GM21360 (cell line): ENCODE measurements at regions not wholly inside any gene's neighbourhood (a gene's known extent, or its start where the extent isn't known, plus 50 kb on each side); places are given as distances from the start of the nearest gene placed in this dataset.

Experiments
- ATAC-seq: cut with Tn5 transposase; IDR thresholded peaks from one replicate; pipeline ENCODE4 v1.9.1; 2021; ENCODE audit warnings: mild to moderate bottlenecking, moderate library complexity; ENCODE audit not compliant: unreplicated experiment

DNA sequence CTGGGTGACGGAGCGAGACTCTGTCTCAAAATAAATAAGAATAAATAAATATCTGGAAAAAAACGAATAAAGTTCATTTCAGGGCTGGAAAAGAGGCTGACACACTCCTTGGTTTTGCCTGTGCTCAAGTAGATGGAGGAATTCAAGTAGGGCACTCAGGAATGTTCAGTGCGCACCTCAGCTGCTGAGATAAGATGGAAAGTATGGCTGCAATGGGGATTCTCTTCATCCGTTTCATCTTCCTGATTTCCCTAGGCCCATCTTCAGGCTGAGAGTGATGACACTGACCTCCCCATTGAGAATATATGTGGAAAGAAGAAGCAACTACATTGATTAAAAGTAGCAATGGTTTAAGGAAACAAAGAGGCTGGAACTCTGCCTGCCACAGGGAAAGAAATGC lies 130.5 kb upstream of the ZNF644 start:
- ATAC-seq, result no peak

DNA sequence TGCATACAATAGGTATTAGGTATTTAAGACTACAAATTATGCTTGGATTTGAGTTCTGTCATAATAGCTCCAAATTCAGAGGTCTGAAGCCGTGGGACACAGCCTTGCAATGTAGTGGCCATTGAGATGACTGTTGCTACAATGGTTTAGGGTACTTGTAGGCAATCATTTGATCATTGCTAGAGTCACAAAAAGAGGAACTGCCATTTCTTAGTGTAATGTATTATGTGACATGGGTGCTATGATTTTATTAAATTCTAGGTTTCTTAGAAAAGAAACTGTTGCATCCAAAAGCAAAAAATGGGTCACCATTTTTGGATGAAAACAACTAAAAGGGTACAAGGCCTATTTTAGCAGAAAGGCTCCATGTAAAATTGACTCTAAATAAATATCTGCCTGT lies 129.9 kb upstream of the ZNF644 start:
- no peak for ATAC-seq

DNA sequence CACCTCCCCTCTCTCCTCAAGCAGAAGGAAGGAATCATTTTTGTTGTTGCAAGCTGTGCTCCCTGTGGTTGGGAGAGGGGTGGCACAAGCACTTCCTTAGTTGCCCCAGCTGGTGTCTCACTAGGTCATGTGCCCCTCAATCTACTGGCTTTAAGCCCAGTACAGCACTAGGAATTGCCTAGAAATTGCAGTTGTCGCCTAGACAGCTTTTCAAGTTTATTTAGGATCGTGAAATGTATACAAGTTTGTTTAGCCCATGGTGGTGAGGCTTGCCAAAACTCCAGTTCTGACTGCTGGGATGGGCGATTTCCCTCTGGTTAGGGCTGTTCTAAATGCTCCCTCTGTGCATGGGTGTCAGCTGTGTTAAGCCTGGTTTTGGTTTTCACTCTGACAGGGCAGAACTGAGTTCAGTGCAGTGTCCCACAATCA lies 126.8 kb upstream of the ZNF644 start:
- ATAC-seq, result no peak

DNA sequence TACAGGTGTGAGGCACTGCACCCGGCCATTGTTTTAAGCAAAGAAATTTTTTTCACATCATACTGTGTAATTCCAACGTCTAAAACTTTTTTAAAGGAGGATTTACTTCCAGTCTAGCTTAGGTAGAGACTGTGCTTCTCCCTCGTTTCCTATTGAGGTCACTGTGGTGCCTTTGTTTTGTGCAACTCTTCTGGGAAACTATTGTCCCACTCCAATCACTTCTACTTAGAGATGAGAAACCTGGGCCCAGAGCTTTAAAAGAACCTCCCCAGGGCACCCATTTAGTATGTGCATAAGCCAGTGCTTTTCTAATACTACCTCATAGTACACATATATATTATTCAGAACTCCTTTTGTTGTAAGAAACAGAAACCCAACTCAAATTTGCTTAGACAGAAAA lies 120.0 kb upstream of the ZNF644 start:
- no peak for ATAC-seq

DNA sequence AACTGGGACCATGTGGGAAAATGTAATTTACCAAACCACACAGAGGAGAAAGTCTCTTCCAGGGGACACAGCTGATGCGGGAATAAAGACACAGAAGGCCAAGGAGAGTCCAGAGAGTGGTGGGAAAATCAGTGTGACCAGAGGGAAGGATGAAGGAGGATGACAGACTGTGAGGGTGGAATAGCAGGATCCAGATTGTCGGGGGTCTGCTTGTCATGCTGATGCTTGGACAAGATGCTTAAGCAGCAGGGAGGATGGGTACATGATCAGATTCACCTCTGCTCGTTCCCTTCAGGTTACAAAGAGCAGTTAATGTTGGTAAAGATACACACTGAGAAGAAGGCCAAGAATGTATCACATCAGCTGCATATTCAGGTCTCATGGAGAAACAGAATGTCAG lies 117.1 kb upstream of the ZNF644 start:
- no peak for ATAC-seq

DNA sequence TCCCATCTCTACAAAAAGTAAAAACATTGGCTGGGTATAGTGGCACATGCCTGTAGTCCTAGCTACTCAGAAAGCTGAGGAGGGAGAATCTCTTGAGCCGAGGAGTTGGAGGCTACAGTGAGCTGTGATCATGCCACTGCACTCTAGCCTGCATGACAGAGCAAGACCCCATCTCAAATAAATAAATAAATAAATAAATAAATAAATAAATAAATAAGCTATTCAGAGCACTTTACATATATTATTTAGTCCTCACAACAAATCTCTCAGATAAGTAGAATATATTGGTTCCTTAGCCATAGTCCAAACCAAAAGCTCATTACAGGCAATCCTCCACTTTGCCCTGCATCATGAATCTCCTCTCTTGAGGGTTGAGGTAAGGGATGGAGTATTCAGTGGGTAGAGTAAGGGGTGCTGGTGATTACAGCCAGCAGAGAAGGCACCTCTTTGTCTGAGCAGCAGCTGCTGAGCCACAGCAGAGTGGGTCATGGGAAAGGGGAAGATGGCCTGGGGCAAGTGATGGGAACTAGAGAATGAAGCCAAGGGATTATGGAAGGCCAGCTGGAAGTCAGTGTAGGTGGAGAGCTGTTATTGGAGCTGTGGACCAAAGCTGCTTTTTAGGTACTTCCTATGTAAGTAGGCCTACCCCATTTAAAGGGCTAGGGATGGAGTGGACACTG lies 115.5 kb upstream of the ZNF644 start:
- ATAC-seq, result no peak

DNA sequence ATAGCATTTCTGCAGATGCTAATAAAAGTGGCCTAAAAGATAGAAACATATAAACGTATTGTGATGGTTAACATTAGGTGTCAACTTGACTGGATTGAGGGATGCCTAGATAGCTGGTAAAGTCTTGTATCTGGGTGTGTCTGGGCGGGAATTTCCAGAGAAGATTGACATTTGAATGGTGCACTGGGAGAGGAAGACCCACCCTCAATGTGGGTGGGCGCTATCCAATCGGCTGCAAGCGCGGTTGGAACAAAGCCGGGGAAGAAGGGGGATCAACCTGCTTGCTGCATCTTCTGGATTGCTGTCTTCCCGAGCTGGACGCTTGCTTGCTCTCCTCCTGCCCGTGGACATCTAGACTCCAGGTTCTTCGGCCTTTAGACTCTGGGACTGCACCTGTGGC lies 114.0 kb upstream of the ZNF644 start:
- no peak for ATAC-seq

DNA sequence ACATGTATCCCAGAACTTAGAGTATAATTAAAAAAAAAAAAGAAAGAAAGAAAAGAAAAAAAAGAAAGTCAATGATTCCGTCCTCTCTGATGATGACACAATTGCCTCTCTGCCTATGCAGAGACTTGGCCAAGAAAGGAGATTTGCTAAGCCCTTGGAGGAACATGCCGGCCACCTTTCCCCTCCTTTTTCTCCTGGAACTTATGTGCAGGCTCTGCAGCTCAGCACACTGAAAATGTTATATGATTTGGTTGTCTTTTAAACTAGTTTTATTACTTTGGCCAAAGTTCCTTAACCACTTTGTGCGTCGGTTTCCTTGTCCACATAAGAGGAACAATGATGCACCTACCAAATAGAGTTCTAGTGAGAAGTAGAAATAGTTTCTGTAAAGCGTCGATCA lies 111.4 kb upstream of the ZNF644 start:
- ATAC-seq, result no peak

DNA sequence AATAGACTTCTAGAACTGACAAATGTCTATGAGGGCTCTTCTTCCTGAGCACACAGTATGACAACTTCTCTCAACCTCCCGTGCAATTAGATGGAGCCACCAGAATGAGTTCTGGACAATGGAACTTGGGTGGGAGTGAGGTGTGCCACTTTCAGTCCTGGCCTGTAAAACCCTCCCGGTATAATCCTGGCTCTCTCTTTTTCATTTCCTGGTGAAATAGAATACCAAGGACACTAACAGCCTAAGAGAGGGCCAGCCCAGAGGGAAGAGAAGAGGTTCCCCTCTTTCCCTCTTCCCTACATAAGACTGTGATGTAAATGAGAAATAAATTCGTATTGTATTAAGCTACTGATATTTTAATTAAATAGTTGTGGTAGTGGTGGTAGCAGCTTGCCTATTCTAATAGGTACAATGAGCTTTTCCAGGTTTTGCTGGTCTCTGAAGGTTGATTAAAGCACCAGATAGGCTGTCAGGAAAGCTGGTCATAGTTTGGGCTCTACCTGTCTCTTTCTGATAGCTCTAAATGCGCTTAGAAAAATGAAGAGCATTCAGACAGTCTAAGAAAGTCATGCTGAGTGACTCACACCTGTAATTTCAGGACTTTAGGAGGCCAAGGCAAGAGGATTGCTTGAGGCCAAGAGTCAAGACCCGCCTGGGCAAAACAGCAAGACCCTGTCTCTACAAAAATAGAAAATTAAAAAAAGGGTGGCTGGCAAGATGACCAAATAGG lies 108.6 kb upstream of the ZNF644 start:
- ATAC-seq, result no peak

DNA sequence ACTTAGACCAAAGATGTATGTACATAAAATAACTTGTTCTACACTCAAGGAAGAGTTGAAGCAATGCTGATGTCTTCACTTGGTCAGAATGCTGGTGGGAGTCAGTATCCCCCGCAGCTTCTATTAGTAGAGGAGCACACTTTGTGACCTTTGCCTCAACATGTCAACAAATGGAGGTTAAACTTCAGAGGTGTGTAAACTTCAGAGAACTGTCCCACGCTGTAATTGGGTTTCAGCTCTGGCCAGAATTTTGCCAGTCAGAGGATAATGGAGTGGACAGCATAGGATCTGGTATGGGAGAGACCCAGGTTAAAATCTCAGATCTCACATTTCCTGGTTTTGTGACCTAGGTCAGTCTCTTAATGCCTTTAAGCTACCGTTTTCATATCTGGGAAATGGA lies 107.6 kb upstream of the ZNF644 start:
- ATAC-seq, result no peak

DNA sequence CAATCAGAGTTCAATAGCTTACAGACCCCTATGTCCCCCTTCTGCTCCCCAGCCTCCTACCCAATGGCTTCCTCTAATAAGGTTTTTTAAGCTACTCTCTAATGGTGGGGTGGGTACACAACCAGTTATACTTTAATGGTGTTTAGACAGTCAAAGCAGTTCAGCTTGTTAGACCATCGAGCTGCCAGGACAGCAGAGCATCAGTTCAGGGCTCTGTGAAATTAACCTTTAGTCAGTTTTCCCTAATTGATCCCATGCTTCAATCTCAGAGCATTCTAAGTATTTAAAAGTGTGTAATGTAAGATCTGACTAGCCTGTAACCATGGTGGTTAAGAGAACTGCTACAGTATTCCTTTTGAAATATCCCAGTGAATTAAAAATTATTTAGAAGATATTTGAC lies 107.2 kb upstream of the ZNF644 start:
- ATAC-seq, result no peak

DNA sequence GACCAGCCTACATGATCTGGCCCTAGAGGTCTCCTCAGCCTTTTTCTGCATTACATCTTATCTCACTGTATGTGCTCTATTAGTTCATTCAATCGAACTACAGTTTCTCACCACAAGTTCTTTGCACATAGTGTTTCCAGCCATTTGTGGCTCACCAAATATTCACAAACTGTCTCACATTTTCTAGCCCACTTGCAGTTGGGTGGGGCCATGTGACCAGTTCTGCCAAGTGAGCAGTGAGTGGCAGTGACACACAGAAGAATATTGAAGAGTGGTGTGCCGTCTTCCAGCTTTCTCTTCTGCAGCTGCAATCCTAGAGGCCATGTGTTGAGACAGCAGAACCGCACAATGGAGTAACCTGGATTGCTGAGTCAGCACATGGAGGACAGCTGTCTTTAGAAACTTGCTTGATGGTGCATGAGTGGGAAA lies 103.2 kb upstream of the ZNF644 start:
- ATAC-seq, result no peak

DNA sequence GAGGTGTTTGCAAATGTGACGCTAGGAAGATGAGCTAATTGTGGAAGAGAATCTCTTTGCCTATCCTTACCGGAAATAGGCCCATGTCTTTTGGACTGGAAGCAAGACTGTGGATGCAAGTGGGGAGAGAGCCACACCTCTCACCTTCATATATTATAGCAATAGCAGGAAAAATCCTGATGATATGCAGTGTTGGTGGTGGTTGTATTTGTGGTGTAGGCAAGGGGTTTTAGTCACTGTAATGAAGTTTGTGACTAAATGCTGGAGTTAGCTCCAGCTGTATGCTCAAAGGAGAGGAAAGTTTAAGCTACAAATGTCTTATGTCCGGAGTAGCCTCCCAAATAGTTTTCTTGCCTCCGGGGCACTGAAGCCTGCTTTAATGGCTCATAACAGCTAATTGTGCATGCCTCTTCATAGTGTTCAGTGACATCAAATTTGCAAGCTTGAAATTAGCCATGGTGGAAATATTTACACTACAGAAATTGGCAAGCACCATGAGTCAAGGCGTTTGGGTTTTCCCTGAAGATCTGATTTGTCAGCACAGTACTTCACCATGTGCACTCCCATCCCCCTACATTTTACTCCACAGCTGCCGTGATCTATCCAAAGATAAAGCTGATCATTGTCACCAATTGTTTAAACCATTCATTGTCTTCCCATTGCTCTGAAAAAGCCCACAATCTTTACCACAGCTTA lies 102.6 kb upstream of the ZNF644 start:
- ATAC-seq, result no peak

DNA sequence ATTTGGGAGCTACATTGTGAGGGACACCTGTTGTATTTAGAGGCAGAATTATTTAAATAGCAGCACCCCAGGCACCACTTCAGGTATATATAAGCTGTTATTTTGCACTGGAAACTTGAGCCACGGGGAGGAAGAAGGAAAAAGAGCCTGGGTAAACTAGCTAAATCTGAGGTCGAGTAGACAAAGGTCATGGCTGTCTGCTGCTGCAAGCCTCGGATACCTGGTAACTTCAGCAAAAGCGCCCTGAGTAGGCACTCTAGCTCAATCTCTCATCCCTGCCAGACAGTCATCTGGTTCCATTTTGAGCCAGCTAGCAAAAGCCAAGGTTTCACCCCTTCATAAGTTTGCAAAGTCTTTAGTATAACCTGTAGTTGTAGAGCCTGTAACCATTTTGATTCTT lies 101.9 kb upstream of the ZNF644 start:
- no peak for ATAC-seq

DNA sequence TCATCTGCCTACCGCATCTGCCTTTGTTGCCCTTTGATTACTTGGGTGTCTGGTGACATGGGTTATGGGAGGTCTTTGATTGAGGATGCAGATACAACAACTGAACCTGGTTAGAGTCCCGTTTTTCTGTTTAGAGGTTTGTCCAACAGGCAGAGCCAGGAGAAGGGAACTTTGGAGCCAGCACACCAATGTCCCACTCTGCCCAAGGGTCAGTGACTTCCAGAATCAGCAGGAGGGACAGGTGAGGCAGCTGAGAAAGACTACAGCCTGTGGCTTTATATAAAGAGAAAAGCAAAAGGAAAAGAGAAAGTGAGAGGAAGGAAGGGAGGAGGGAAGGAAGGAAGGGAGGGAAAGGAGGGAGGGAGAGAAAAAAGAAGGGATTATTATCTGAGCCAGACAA lies 101.5 kb upstream of the ZNF644 start:
- ATAC-seq, result no peak

DNA sequence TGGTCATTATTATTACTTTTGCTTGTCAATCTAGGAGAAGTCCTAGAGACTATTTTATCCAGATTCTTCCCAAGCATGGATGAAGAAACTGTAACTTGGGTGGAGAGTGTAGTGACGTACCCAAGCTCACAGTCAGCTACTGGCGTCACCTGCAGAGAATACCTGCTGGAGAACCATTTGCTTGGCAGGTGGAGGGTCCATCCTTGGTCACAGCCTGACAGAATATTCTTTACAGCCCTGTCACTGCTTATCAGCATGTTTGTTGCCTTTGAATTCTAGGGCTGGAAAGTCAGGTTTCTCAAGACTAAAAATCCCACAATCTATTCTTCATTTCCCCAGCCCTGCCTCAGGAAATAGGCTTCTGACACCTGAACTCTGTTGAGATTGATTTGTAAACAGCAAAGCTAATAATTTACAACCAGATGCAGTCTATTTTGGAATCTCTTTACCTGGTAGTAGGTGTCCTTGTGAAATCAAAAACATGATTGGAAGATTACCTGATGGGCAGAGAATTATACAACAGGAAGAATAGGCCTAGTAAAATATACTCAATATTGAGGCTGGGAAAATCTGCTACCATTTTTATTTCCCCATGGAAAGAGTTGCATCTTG lies 100.4 kb upstream of the ZNF644 start:
- ATAC-seq, result no peak

DNA sequence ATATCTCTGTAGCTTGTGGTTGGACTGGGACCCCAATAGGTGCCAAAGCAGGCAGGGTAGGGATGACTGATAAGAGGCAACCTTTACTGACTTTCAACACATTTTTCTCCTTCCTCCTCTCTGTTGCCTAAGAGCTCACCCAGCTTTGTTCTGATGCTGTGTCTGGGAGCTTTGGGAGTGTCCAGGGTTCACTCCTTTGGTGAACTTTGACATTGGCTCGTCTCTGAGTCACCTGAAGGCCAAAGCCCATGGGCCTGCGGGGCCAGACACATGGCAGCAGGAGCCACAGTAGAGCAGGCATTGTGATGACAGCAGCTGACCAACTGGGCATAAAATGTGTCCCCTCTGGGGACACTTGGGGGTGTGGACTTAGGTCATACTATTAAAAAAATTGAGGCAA lies 99.5 kb upstream of the ZNF644 start:
- no peak for ATAC-seq

DNA sequence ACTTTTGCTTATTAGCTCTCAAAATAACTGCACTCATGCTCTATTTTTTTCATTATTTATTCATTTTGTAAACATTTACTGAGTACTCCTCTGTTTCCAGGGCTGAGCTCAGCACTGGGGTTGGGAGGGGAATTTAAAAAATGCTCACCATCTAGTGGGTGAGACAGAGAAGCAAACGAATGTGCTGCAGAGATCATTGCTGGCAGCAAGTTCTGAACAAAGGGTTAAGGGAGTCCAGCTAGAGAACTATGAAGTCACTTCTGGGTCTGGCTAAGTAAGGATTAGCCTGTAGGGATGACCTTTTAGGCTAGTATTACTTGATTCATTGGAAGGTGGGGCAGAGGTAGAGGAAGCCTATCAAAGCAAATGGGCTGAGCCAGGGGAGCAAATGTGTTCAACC lies 99.1 kb upstream of the ZNF644 start:
- no peak for ATAC-seq

DNA sequence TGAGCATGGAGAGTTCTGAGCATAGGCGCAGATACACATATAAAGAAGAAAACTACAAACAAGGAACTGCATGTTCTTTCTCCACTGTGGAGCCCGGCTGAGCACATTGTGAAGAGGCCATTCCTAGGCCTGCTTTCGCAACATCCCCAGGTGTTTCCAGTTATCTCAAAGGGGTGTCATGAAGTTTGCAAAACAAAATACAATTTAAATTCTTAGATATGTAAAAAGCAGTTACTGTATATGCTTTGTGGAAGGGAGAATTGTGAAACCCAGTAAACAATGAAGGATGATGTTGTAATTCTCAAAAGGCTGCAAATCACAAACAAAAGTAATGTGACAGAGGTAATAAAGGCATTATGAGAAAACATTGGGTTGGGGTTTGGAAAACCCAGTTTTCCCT lies 98.6 kb upstream of the ZNF644 start:
- ATAC-seq, result no peak

DNA sequence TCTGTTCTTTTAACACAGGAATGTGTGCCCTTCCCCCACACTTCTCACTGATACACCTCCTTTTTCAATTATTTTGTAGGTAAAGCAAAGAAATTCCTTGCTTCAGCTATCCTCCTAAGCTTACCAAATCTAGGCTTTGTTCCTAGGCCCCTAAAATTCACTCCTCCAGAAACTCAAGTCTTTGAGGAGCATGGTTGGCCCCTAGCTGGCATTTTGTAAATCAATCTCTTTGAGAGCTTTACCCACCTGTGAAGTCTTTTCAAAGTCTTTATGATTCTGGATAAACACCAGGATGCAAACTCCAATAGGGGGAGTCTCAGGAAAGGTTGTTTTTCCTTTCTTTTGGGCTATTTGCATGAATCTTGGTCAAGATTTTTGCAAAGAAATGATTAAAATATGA lies 82.9 kb upstream of the ZNF644 start:
- no peak for ATAC-seq

DNA sequence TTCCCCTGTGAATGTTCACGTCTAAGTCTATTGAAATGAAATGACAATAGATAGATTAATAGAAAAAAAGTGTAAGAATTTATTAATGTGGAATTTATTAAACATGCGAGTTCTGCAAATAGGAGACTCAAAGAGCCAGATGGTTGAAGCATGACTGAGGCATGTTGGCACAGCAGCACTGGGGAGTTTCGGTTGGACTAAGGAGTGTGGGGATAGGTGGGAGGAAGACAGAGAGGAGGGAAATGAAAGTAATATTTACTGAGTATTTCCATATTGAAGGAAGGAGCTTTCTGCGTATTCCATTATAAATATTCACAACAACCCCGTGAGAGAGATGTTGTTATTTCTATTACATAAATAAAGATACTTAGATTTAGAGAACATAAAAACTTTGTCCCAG lies 79.5 kb upstream of the ZNF644 start:
- ATAC-seq, result no peak
